GM12878 (cell line): ENCODE measurements at regions not wholly inside any gene's neighbourhood (a gene's known extent, or its start where the extent isn't known, plus 50 kb on each side); places are given as distances from the start of the nearest gene placed in this dataset.
"Not testable (repeated sequence)": the region's sequence is repeated elsewhere in the genome, so short reads cannot be mapped to it uniquely, and the experiment has no call there.

Source experiments
- ATAC-seq: fragments of 200-7000 bp; cut with Tn5 transposase; 3 replicates; pipeline ENCODE4 v1.9.1; 2020; ENCODE audit warnings: mild to moderate bottlenecking, moderate library complexity
- BruUV-seq: library from RNA; stranded (reverse); fragments of 400-500 nt; replicated peaks from 2 replicates; lab custom pipeline; 2021; lab: Mats Ljungman, UMichigan
- CTCF ChIA-PET: fragments of 300-600 bp; sonication (Branson Sonifier 250); formaldehyde crosslinking; extraction: SDS; loops from one replicate; lab custom pipeline; 2021; ENCODE audit warnings: inconsistent platforms; lab: Yijun Ruan, JAX
- POLR2A ChIA-PET: fragments of 350-600 bp; formaldehyde crosslinking; extraction: SDS; loops from one replicate; lab custom pipeline; 2021; ENCODE audit warnings: inconsistent platforms; lab: Charles Lee
- RAD21 ChIA-PET: fragments of 300-600 bp; sonication (Branson Sonifier 250); formaldehyde crosslinking; loops from one replicate; lab custom pipeline; 2023; ENCODE audit warnings: antibody characterized with exemption; ENCODE audit not compliant: unreplicated experiment; lab: Charles Lee
- SMC1A ChIA-PET: fragments of 300-600 bp; sonication (Branson Sonifier 250); formaldehyde crosslinking; loops from one replicate; lab custom pipeline; 2023; ENCODE audit not compliant: unreplicated experiment, uncharacterized antibody; lab: Charles Lee
- DNase-seq: peaks from one replicate; pipeline ENCODE4 v3.0.0-alpha.2; 2011; ENCODE audit warnings: low read depth, low spot score
- FAIRE-seq: peaks from 3 replicates; lab custom pipeline; 2011; peaks lifted over from hg19 to GRCh38; lab: Jason Lieb, UNC
- H2AFZ ChIP-seq: 2 replicates; pipeline ENCODE4 v1.6.0; 2011; ENCODE audit warnings: low read depth, low read length, control low read depth; ENCODE audit not compliant: control insufficient read depth
- H3K27ac ChIP-seq: 2 replicates; pipeline ENCODE4 v1.5.1; 2011; ENCODE audit warnings: control low read depth; ENCODE audit not compliant: control insufficient read depth, insufficient read depth
- H3K27me3 ChIP-seq, 2 experiments: replicated peaks in 1 of 2; 2 replicates each; pipeline versions ENCODE4 v1.6.0 to v1.6.1; 2011; ENCODE audit warnings: low read length in 1 of 2; ENCODE audit not compliant: control insufficient read depth in 2 of 2, insufficient read depth in 2 of 2
- H3K36me3 ChIP-seq, 2 experiments: 2 replicates each; pipeline ENCODE4 v1.5.1; 2011; ENCODE audit warnings: low read length in 1 of 2; ENCODE audit not compliant: control insufficient read depth in 2 of 2, insufficient read depth in 2 of 2
- H3K4me1 ChIP-seq: 2 replicates; pipeline ENCODE4 v1.6.1; 2011; ENCODE audit warnings: mild to moderate bottlenecking, low read length, moderate library complexity, mixed read lengths; ENCODE audit not compliant: control insufficient read depth, insufficient read depth
- H3K4me2 ChIP-seq: 2 replicates; pipeline ENCODE4 v1.6.0; 2011; ENCODE audit warnings: control low read depth; ENCODE audit not compliant: control insufficient read depth, insufficient read depth
- H3K4me3 ChIP-seq: fragments of 200-600 bp; sonication (generic); 2 replicates; pipeline ENCODE4 v1.5.1; 2016
- H3K79me2 ChIP-seq: 2 replicates; pipeline ENCODE4 v1.6.0; 2011; ENCODE audit warnings: low read length; ENCODE audit not compliant: control insufficient read depth, insufficient read depth
- H3K9ac ChIP-seq: 2 replicates; pipeline ENCODE4 v1.8.0; 2011; ENCODE audit warnings: low read length, control low read depth, mixed read lengths; ENCODE audit not compliant: control insufficient read depth, insufficient read depth
- H3K9me3 ChIP-seq: replicated peaks from 3 replicates; pipeline ENCODE4 v1.5.1; 2011; ENCODE audit warnings: mild to moderate bottlenecking, low read length; ENCODE audit not compliant: control insufficient read depth, insufficient read depth
- H4K20me1 ChIP-seq: 2 replicates; pipeline ENCODE4 v1.6.0; 2011; ENCODE audit not compliant: control insufficient read depth, insufficient read depth
- ASH2L ChIP-seq: fragments of 300-600, 200-600 bp; sonication (generic); IDR thresholded peaks from 2 replicates; pipeline ENCODE4 v1.6.1; 2017; ENCODE audit warnings: low read depth, mild to moderate bottlenecking, borderline replicate concordance
- IRF4 ChIP-seq: IDR thresholded peaks from 2 replicates; pipeline ENCODE4 v1.6.1; 2011; ENCODE audit warnings: low read depth, low read length
- MTA3 ChIP-seq: IDR thresholded peaks from 2 replicates; pipeline ENCODE4 v1.6.1; 2012; ENCODE audit warnings: low read length, inconsistent platforms, borderline replicate concordance
- NRF1 ChIP-seq: conservative IDR thresholded peaks from 2 replicates; pipeline ENCODE4 v1.6.1; 2011; ENCODE audit warnings: mild to moderate bottlenecking, low read depth, low read length, improper control_type of control experiment
- RAD21 ChIP-seq: IDR thresholded peaks from 2 replicates; pipeline ENCODE4 v1.6.1; 2011; ENCODE audit warnings: mild to moderate bottlenecking, low read depth, low read length, moderate library complexity; ENCODE audit not compliant: insufficient read depth
- RB1 ChIP-seq: fragments of 450-650 bp; formaldehyde crosslinking; IDR thresholded peaks from 2 replicates; pipeline ENCODE4 v1.6.1; 2017; ENCODE audit warnings: mild to moderate bottlenecking, borderline replicate concordance
- SMARCA5 ChIP-seq: fragments of 450-650 bp; IDR thresholded peaks from 2 replicates; pipeline ENCODE4 v1.6.1; 2017; ENCODE audit warnings: mild to moderate bottlenecking
- SUPT20H ChIP-seq: IDR thresholded peaks from 2 replicates; pipeline ENCODE4 v1.6.1; 2011; ENCODE audit warnings: low read depth, mild to moderate bottlenecking, low read length, moderate library complexity, borderline replicate concordance; ENCODE audit not compliant: control insufficient read depth
- ZNF217 ChIP-seq: fragments of 450-650 bp; IDR thresholded peaks from 2 replicates; pipeline ENCODE4 v1.6.1; 2017; ENCODE audit warnings: antibody characterized with exemption, mild to moderate bottlenecking
- in situ Hi-C: fragments of 300-500 bp; cut with MboI; formaldehyde crosslinking; loops from 9 replicates; pipeline ENCODE4 v1.14.3; 2018; ENCODE audit warnings: mixed read lengths
- intact Hi-C: fragments of 100-400 bp; cut with micrococcal nuclease; formaldehyde crosslinking; loops from one replicate; pipeline ENCODE4 v1.14.2; 2022; ENCODE audit not compliant: unreplicated experiment

DNA sequence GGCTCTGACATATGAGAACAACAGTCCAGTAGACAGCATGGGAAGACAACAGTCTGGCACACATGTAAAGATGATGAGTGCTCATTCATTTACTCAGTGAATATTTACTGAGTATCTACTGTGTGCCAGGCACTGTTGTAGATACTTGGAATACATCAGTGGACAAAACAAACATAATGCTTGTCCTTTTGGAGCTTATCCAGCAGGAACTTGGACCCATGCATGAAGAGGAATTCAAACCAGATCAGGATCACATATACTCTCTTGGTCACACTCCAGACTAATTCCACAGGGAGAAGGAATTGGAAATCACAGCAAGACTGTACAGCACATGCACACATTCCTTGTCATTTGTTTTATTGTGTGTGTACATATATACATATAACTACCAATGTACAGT, 217.6 kb upstream of the TTC29 start:
- Histone ChIP-seq H3K4me3 (no peak overlapping the region), H3K79me2 (no peaks in the 10 kb centered on the region), H3K27me3 (peaks cover 0 to 2% of the 10 kb centered on the region in 2 experiments; a peak in 1 of 4 replicates), H3K4me2 (no peak overlapping the region), H3K9ac (no peak overlapping the region), H3K27ac (no peak overlapping the region), H3K36me3 (no peaks in the 10 kb centered on the region), H2AFZ (no peak overlapping the region), H3K9me3 (no peaks in the 10 kb centered on the region), H4K20me1 (no peaks in the 10 kb centered on the region), H3K4me1 (no peaks in the 10 kb centered on the region)
- FAIRE-seq (no peak), DNase-seq (no peak), ATAC-seq (no peak)
- ChIA-PET RAD21 (no interaction called here), SMC1A (interaction anchor here (1.0 to 2.8 kb wide), 2 partner anchors 52 to 426 kb away, joined by 4 to 28 read pairs; no protein-coding TSS in a partner anchor), CTCF (interaction anchor here (0.5 to 5.0 kb wide), 3 partner anchors 8 to 646 kb away, joined by 4 to 61 read pairs (median 23); no protein-coding TSS in a partner anchor), POLR2A (no interaction called here)
- no TSS peak for BruUV-seq
- TF ChIP-seq ZNF217 (no peak), IRF4 (no peak), MTA3 (no peak), RAD21 (no peak), SMARCA5 (no peak), NRF1 (no peak), ASH2L (no peak), SUPT20H (no peak), RB1 (no peak)
- intact Hi-C loops (loop anchor here (5.0 kb wide), 2 partner anchors 354 to 704 kb away; no protein-coding TSS in a partner anchor), in situ Hi-C loops (loop anchor here (5.0 to 10.0 kb wide), 2 partner anchors 419 to 701 kb away; no protein-coding TSS in a partner anchor)

DNA sequence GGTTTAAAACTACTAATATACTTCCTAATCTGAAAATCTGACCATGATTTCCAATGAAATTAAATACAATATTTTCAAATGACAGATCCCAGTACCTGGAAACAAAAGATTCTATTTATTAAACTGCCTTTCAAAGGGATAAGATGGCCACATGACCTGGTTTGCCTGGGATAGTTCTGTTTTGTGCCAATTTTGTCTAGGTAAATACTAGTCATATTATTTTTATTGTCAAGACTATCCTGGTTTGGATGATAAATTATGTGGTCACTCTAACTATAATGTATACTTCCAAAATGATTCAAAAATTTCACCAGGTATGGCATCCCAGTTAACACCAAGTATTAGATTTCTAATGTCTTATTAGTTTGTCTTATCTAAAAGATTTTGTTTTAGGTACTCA, 222.5 kb upstream of the TTC29 start:
- CTCF ChIA-PET, result not testable (repeated sequence)

More for the DNA sequence above, 222.5 kb upstream of the TTC29 start:
- in situ Hi-C loops, result loop anchor here (10.0 kb wide), 1 partner anchor 697 kb away; no protein-coding TSS in a partner anchor
- H2AFZ ChIP-seq, POLR2A ChIA-PET, H4K20me1 ChIP-seq, DNase-seq, RAD21 ChIA-PET, H3K27ac ChIP-seq, intact Hi-C loops, H3K79me2 ChIP-seq, H3K9ac ChIP-seq, H3K9me3 ChIP-seq, H3K27me3 ChIP-seq, BruUV-seq, H3K4me1 ChIP-seq, ATAC-seq, H3K36me3 ChIP-seq, H3K4me2 ChIP-seq, SMC1A ChIA-PET, H3K4me3 ChIP-seq, FAIRE-seq: not testable (repeated sequence)
